Renal cortex interstitium (tissue), 11 donors: ENCODE measurements at regions not wholly inside any gene's neighbourhood (a gene's known extent, or its start where the extent isn't known, plus 50 kb on each side); places are given as distances from the start of the nearest gene placed in this dataset.

Experiments
- DNase-seq, 11 donors: peaks; one replicate each; pipeline ENCODE4 v3.0.0-alpha.2; 2013; ENCODE audit warnings: low read depth in 9 of 11, low spot score in 4 of 11; ENCODE audit errors: extremely low read depth in 1 of 11

DNA sequence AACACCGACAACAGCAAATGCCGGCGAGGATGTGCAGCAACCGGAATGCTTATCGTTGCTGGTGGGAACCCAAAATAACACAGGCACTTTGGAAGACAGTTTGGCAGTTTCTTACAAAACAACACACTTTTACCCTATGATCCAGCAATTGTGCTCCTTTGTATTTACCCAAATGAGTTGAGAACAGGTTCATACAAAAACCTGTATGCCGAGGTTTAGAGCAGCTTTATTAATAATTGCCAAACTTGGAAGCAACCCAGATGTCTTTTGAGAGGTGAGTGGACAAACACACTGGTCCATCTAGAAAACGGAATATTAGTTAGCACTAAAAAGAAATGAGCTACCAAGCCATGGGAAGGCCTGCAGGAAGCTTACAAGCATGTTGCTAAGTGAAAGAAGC lies 118.9 kb downstream of the CTTN start:
- no peak for DNase-seq

- no peak for DNase-seq
Measured at GRCh38 chr11:70517988-70518907, 119.9 kb downstream of the CTTN start.

GRCh38 chr11:70519117-70519516 lies 120.8 kb downstream of the CTTN start:
- no peak for DNase-seq

DNA sequence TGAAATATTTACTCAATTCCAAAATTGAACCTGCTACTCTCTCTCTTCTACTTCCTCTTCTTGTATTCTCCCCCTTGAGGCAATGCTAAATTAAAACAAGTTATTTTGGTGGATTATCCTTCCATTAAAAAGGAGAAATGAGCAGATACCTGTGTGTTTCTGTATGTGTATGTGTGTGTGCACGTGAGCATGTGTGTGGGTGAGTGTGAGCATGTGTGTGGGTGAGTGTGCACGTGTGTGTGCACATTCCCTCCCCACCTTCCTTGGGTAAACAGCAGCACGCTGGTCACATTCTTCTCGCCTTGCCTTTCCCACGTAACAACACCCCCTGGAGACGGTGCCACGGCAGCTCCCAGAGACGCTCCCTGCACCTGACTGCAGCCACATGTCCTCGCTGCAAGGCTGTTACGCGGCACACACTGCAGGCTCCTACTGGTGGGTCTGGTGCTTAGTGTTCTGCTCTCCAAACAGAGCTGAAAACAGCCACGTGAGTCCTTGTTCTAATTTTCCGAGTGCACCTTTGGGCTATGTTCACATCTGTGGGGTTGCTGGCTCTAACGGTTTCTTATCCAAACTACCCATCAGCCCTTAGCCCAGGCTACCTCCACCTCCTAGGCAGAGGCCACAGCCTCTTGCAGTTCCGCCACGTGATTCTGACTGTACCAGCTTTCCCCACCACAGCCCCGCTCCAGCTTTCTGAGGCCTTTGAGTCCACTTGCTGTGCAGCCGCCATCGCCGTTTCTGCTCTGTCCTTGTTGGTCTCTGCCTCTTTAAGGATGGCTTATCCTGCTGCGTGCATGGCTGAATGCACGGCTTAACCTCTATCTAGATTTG lies 123.4 kb downstream of the CTTN start:
- DNase-seq, result no peak

GRCh38 chr11:70522309-70522592 lies 123.9 kb downstream of the CTTN start:
- no peak for DNase-seq

DNA sequence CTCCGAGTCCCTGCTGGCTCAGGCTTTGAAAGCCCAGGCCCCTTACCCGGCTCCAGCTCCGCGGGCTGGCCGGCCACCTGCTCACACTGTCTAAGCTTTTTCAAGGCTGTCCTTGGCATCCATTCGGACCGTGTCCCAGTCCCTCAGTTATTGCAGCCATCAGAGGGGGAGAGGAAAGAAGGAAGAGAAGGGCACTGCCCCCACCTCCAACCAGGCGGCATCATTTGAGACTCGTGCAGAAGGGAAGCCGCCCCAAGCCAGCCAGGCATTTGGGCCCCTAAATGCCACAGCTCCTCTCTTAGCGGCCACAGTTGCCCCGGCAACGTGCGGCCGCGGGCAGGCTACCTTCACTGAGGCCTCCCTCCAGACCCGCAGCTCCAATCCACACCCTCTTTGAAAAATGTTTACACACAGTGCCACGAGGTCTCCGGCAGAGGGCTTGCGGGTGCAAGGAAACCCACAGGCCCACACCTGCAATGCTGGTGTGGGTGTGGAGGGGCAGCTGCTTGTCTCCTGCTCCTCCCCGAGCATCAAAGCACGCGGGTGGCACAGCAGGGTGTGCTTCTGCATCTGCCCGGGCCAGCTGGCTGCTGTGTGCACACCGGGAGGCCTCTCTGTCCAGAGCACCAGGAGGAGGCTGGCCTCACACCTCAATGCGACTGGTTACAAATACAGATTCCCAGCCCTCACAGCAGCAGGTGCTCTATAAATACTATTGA lies 124.4 kb downstream of the CTTN start:
- DNase-seq, result no peak

GRCh38 chr11:70523384-70524095 lies 125.2 kb downstream of the CTTN start:
- DNase-seq, result no peak

- DNase-seq, result no peak
Measured at GRCh38 chr11:70524096-70524922, 126.0 kb downstream of the CTTN start.

DNA sequence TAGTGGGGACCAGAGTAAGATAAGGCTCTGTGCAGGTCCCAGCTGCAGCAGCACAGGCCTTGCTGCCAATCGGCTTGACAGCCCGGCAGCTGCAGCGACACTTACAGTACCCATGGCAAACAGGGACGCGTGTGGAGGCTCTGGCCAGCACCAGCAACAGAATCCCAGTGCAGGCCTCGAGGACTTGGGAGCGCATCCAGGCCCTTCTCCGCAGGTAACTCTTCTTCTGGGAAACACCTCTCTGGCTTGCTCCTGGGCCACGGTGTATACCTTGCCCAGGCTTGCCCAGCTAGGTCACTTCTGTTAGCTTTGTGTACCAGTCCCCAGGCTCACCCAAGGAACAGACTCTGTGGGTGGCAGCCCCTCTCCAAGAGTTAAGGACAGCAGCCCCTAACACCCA lies 126.7 kb downstream of the CTTN start:
- no peak for DNase-seq

DNA sequence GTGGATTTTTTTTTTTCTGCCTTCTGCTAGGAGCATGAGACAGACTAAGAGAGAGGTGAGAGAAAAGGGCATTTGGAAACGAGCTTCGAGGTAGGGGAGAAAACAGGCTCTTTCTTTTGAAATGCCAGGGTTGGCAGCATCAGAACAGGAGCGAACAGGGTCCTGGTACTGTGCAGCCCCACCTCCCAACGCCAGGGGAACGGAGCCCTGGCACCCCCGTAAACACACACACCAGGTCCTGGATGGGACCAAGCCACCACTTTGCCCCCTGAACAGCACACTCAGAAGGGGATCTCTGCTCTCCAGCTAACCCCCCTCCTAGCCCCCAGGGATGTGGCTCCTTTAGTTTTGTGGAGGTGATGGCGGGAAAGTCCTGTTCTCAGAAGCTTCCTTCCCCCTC lies 127.1 kb downstream of the CTTN start:
- DNase-seq, result no peak

DNA sequence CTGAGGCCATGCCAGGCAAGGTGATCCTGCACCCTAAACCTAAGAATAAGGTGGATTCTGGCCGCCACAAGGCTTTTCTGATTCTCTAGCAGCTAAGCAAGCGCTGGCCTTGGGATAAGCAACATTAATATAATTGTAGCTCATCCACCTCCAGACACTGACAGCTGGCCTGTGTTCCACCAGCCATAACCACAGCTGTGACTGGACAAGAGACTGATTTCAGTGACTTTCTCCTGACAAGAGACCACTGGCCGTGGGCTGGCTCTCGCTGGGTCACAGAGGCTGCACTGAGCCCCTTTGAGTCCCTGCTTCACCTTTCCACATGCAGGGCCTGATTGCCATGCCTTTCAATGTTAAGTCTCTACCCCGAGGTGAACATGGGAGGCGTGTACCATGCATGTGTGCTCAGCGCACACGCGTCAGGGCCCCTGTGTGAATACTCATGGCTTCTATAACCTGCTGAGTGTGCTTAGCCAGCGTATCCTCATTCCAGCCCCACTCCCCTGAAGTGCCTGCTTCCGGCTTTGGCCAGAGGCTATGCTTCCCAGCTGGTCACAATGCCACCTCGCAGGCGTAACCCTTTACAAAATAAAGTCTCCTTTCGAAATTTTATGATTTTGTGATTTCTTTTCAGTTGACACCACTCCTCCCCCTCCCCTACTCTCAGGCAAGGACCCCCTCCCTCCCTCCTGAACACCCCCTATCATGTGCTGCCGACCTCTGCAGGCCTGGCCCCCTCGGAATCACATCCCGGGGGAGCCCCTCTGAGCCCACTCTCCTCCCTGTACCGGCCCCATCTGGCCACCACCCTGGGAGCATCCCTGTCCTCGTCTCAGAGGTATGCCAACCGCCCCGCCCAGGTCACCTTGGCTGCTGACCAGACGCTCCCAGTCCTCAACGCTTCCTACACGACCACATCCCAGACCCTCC lies 128.1 kb downstream of the CTTN start:
- no peak for DNase-seq

DNA sequence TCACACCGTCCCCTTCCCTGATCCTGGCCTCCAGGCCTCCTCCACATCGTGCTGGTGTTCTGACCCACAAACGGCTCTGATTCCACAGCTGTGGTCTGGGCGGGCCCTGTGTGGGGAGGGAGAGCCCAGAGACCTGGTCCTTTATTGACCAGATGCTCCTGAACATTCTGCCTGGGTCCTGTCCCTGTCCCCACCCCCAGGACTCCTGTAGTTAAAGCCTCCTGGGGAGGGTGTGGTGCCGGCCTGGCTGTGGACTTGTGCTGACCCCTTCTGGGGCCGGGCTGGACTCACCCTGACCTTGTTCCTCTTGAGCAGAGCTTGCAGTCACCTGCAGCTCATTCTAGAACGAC lies 128.7 kb downstream of the CTTN start:
- DNase-seq, result no peak

GRCh38 chr11:70527429-70528045 lies 129.2 kb downstream of the CTTN start:
- DNase-seq, result no peak

DNA sequence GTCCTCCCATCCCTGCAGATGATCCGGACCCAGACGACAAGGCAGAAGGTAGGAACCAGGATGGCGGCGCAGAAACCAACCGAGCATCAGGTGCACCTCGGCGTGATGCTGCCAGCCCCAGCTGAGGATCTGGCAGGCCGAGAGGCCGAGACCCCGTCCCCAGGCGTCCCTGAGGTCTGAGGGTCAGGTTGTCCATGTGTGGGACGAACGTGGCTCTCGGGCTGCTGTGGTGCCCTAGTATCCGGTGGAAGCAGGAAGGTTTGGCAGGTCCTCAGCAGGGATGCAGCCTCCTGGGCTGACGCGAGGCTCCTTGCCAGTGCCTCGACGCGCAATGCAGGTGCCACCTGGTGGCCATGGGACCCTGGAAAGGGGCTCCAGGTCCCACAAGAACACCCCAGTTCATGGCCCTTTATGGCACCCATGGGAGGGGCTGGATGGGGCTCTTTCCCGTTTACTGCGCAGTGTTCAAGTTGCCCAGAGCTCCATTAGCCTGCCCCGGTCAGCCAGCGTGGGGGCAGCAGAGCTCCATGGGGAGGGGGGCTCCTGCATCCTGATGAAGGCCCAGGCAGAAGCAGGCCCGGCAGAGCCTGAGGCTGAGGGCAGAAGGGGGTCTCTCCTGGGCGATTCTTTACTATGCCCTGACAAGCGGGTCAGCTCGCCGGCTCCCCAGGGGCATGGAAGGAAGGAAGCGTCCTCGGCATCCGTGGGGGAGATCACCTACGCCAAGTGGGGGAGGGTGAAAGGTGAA lies 129.9 kb downstream of the CTTN start:
- DNase-seq, result no peak

- DNase-seq, result no peak
Measured at GRCh38 chr11:70528794-70529580, 130.7 kb downstream of the CTTN start.

GRCh38 chr11:70530010-70530409 lies 131.7 kb downstream of the CTTN start:
- DNase-seq, result no peak
